Brain microvascular endothelial cell (primary cell): ENCODE measurements at regions not wholly inside any gene's neighbourhood (a gene's known extent, or its start where the extent isn't known, plus 50 kb on each side); places are given as distances from the start of the nearest gene placed in this dataset.
"Not testable (repeated sequence)": the region's sequence is repeated elsewhere in the genome, so short reads cannot be mapped to it uniquely, and the experiment has no call there.

Experiments used
- DNase-seq: peaks from one replicate; pipeline ENCODE4 v3.0.0-alpha.2; 2020
- H3K27ac ChIP-seq: fragments of 250-450 bp; sonication (Bioruptor Pico); 2 replicates; pipeline ENCODE4 v1.5.1; 2020; ENCODE audit warnings: mild to moderate bottlenecking, moderate library complexity
- H3K27me3 ChIP-seq: fragments of 250-450 bp; sonication (Bioruptor Pico); replicated peaks from 2 replicates; pipeline ENCODE4 v1.5.1; 2020; ENCODE audit warnings: mild to moderate bottlenecking
- H3K36me3 ChIP-seq: fragments of 250-450 bp; sonication (Bioruptor Pico); replicated peaks from 2 replicates; pipeline ENCODE4 v1.5.1; 2020; ENCODE audit warnings: mild to moderate bottlenecking
- H3K4me3 ChIP-seq: 2 replicates; pipeline ENCODE4 v1.5.1; 2011; ENCODE audit warnings: low read depth, mild to moderate bottlenecking, control low read depth, low read length, moderate library complexity
- CTCF ChIP-seq: IDR thresholded peaks from 2 replicates; pipeline ENCODE4 v1.5.1; 2011; ENCODE audit warnings: low read depth, mild to moderate bottlenecking, moderate library complexity, low read length, control low read depth, inconsistent platforms; ENCODE audit errors: missing control alignments
- in situ Hi-C: cut with HindIII; loops from 2 replicates; pipeline ENCODE4 v1.10.0; 2017; ENCODE audit warnings: low sequenced_read_pairs, low pct_ligation_motif_present

GRCh38 chr5:30131-30530, 61.8 kb upstream of the PLEKHG4B start:
- H3K4me3 ChIP-seq, result no peak overlapping the region
- in situ Hi-C loops, result no loop called here
- no peak for DNase-seq
- no peaks in the 10 kb centered on the region for H3K36me3 ChIP-seq
- peaks cover 5% of the 10 kb centered on the region for H3K27me3 ChIP-seq
- no peak for TF ChIP-seq CTCF
- no peak overlapping the region for H3K27ac ChIP-seq

- H3K27ac ChIP-seq, H3K27me3 ChIP-seq, in situ Hi-C loops, H3K4me3 ChIP-seq, H3K36me3 ChIP-seq, DNase-seq: not testable (repeated sequence)
These were observed 61.4 kb upstream of the PLEKHG4B start for GRCh38 chr5:30556-30955.

GRCh38 chr5:32165-32564, 59.8 kb upstream of the PLEKHG4B start:
- H3K27ac ChIP-seq, result no peak overlapping the region
- in situ Hi-C loops, result no loop called here
- no peak overlapping the region for H3K4me3 ChIP-seq
- no peaks in the 10 kb centered on the region for H3K36me3 ChIP-seq
- no peak for TF ChIP-seq CTCF
- DNase-seq, result no peak
- H3K27me3 ChIP-seq, result peaks cover 5% of the 10 kb centered on the region

- H3K27ac ChIP-seq, DNase-seq, H3K36me3 ChIP-seq, in situ Hi-C loops, H3K4me3 ChIP-seq, H3K27me3 ChIP-seq: not testable (repeated sequence)
These were observed 56.4 kb upstream of the PLEKHG4B start for GRCh38 chr5:35521-35920.

- in situ Hi-C loops, H3K27me3 ChIP-seq, H3K27ac ChIP-seq, H3K36me3 ChIP-seq, DNase-seq, H3K4me3 ChIP-seq: not testable (repeated sequence)
These were observed 54.8 kb upstream of the PLEKHG4B start for GRCh38 chr5:37207-37606.

- no peak for DNase-seq
- in situ Hi-C loops, result no loop called here
- no peak for TF ChIP-seq CTCF
- Histone ChIP-seq H3K4me3 (no peak overlapping the region), H3K27ac (no peak overlapping the region), H3K27me3 (peaks cover 3% of the 10 kb centered on the region), H3K36me3 (no peaks in the 10 kb centered on the region)
These were observed 51.9 kb upstream of the PLEKHG4B start for GRCh38 chr5:39979-40583.
